AG20443 (cell line): ENCODE measurements at regions not wholly inside any gene's neighbourhood (a gene's known extent, or its start where the extent isn't known, plus 50 kb on each side); places are given as distances from the start of the nearest gene placed in this dataset.

Experiments
- DNase-seq: peaks from one replicate; pipeline ENCODE4 v3.0.0; 2012; ENCODE audit warnings: low spot score, mixed read lengths

- DNase-seq: no peak
These were observed 87.8 kb downstream of the PMP22 start for GRCh38 chr17:15177343-15177742.

GRCh38 chr17:15175356-15175755, 89.8 kb downstream of the PMP22 start:
- DNase-seq: no peak

GRCh38 chr17:15171167-15172047, 93.7 kb downstream of the PMP22 start:
- peak; percentile 87 for DNase-seq

GRCh38 chr17:15169676-15170075, 95.5 kb downstream of the PMP22 start:
- no peak for DNase-seq

- no peak for DNase-seq
These were observed 96.7 kb downstream of the PMP22 start for GRCh38 chr17:15168379-15168778.

GRCh38 chr17:15161395-15161794, 103.7 kb downstream of the PMP22 start:
- no peak for DNase-seq

GRCh38 chr17:15157051-15157450, 108.1 kb downstream of the PMP22 start:
- DNase-seq: peak; percentile 66

- no peak for DNase-seq
These were observed 110.5 kb downstream of the PMP22 start for GRCh38 chr17:15154618-15155017.

- no peak for DNase-seq
These were observed 119.5 kb downstream of the PMP22 start for GRCh38 chr17:15145621-15146020.

GRCh38 chr17:15143524-15143923, 121.6 kb downstream of the PMP22 start:
- no peak for DNase-seq

- no peak for DNase-seq
These were observed 130.8 kb downstream of the PMP22 start for GRCh38 chr17:15134363-15134762.

- no peak for DNase-seq
These were observed 131.3 kb downstream of the PMP22 start for GRCh38 chr17:15133826-15134225.

- no peak for DNase-seq
These were observed 132.0 kb downstream of the PMP22 start for GRCh38 chr17:15133143-15133542.

- DNase-seq: no peak
These were observed 134.7 kb downstream of the PMP22 start for GRCh38 chr17:15130426-15130825.

GRCh38 chr17:15129986-15130385, 135.1 kb downstream of the PMP22 start:
- DNase-seq: no peak

GRCh38 chr17:15124746-15125145, 140.4 kb downstream of the PMP22 start:
- peak; percentile 30 for DNase-seq

GRCh38 chr17:15124264-15124595, 140.9 kb downstream of the PMP22 start:
- no peak for DNase-seq

- DNase-seq: peak; percentile 78
These were observed 141.4 kb downstream of the PMP22 start for GRCh38 chr17:15123593-15124263.

GRCh38 chr17:15122857-15123256, 142.3 kb downstream of the PMP22 start:
- peak; percentile 15 for DNase-seq

GRCh38 chr17:15121426-15121825, 143.7 kb downstream of the PMP22 start:
- DNase-seq: peak; percentile 27

GRCh38 chr17:15119968-15120367, 145.2 kb downstream of the PMP22 start:
- peak; percentile 29 for DNase-seq

- no peak for DNase-seq
These were observed 147.9 kb downstream of the PMP22 start for GRCh38 chr17:15117239-15117638.

- peak; percentile 51 for DNase-seq
These were observed 152.1 kb downstream of the PMP22 start for GRCh38 chr17:15112846-15113617.
